Renal cortical epithelial cell (primary cell): ENCODE measurements at regions not wholly inside any gene's neighbourhood (a gene's known extent, or its start where the extent isn't known, plus 50 kb on each side); places are given as distances from the start of the nearest gene placed in this dataset.

Experiments used
- DNase-seq: peaks from one replicate; pipeline ENCODE4 v3.0.0-alpha.2; 2011; ENCODE audit warnings: low read depth

GRCh38 chrX:21126661-21127060, 247.6 kb upstream of the CNKSR2 start:
- no peak for DNase-seq

DNA sequence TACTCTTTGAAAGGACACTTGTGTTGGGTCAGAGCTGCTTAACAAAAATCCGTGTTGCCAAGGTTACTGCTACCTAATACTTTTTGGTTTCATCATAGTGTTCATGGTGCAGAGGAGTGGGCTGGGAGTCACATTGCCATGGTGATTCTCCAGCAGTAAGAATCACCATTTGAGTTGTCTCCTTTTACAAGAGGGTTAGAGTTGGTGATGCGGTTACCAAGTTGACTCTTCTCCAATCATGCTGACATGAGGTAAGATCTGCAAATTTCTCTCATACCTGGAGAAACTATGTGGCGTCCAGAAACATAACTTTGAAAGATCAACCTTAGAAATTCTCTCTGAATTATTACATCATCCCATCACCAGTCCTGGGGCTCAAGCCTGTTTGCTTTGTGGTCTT, 242.9 kb upstream of the CNKSR2 start:
- no peak for DNase-seq

DNA sequence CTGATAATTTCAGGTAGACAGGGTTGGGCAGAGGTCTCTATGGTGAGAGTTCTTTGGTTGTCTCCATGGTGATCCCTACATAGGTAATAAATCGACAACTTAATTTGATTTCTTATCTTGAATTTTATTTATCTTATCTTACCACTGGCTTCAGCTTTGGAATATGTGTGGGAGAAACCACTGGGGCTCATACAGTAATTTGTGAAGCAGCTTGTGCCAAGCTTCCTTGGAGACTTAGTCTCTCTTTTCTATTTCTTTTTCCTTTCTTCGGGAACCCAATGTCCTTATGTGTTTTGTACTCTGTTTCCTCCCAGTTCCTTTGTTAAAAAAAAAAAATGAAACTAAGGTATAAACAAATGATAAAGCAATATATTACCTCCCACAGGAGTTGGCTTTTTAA, 242.4 kb upstream of the CNKSR2 start:
- no peak for DNase-seq

GRCh38 chrX:21132686-21133393, 241.4 kb upstream of the CNKSR2 start:
- DNase-seq = peak; percentile 27

DNA sequence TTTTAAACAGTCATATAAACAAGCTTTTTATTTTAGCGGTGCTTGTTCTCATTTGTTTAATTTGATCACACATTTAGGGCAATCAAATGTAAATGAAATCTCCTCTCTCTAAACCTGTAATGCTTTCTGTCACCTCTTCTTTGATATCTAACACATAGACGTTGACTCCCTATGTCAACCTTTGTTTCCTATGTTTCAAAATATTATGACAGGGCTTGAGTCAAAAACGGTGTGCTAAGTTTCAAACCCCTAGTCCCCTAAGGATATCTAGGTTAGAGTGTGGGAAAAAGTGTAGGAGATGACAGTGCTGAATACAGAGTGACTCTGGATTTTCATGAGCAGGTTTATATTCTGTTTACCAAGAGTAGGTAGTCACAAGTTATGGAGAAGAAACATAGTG, 224.0 kb upstream of the CNKSR2 start:
- no peak for DNase-seq

DNA sequence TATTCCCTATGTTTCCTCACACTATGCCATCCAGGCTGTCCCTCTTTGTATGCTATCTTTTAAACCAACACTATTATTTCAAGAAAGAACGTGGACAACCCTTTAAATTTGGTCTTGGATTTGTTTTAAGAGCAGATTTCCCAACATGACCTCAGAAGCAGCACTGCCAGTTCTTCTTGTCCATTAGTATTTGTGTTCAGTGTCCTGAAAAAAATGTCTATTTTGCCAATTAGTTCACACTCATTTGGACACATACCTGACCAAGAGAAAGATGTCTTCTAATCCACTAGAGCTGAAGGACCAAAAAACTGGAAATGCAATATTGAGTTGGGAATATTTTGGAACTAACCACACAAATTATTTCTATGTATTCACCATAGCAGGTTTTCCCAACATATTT, 223.2 kb upstream of the CNKSR2 start:
- DNase-seq = no peak

DNA sequence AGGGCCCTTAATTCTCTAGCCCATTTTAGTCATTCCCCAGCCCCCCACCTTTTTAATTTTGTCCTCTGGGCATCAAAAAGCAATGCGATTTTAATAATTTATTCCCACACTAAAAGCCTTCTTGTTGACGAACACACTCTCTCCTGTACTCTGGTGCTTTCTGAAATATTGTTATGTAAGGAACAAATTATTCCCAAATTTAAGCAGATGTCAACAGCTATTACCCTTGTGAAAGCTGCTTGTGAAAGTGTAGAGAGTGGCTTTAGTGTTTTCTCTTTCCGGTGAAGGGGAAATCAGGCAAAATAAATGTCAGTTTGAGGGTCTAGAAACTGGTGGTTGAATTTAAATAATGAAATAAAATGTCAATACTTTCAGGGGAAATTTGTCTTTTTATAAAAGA, 221.2 kb upstream of the CNKSR2 start:
- no peak for DNase-seq

DNA sequence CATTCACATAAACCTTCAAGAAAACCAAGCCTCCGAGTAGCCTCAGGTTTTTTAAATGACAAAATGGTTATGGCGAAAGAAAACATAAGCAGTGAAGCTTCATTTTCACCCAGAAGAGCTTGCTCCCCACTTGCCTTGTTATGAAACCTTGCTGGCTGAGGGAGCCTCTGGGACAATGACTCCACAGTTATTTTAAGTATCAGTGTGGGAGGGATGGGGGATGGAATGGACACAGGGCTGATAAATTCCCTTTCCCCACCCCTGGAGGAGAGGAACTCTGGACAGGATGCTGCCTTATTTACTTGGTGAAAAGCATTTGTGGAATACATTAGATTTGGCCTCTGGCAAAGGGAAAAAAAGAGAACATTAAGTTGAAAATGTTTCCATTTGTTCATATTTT, 220.7 kb upstream of the CNKSR2 start:
- peak; percentile 36 for DNase-seq

DNA sequence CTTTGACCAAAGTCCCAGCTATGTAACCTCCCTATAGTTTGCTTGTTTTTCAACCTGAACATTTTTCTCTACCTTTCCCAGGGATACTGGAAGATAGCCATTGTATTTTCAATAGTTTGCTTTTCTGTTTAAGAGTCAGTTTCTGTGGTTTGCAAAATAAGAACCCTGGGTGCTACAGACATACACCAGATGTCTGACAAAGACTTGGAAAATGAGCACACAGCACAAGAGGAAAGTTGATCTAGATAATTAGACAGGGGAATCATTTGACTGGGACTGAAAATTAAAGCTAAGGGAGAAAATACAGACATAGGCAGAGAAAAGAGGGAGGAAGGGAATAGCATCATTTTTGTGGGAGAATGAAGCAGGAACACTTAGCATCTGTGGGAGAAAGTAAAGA, 218.3 kb upstream of the CNKSR2 start:
- no peak for DNase-seq

DNA sequence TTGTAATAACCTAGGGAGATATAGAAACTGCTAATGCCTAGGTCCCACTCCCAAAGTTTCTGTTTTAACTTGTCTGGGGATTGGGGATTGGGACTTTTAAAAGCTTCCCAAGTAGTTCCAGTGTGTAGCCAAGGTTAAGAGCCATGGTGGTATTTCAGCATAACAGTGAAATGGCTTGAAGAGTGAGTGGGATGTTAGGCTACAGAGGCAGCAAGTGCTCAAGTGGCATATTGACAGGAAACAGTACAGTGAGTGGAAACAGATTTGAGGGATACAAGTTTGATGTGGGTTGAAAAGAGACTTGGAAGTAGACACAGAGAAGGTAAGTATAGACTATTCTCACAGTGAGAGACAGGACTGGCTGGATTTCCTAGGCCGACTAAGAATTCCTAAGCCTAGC, 217.6 kb upstream of the CNKSR2 start:
- no peak for DNase-seq

DNA sequence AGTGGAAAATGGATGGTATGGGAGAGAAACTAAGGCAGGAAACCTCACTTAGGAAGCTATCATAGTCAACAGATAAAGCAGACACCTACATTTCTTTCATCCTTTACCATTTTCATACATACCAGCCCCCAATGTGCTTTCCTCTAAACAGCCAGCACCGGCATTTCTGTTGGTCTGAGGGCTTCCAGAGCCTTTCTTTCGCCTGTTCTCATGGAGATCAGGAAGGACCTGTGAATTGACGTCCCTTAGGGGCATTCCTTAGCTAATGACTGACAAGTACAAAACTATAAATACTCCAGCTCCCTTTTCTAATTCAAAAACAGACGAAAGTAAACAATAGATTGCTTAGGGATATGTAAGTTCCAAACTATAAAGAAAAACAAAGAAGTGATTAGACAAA, 215.5 kb upstream of the CNKSR2 start:
- DNase-seq = peak; percentile 37

GRCh38 chrX:21166272-21166982, 207.8 kb upstream of the CNKSR2 start:
- peak; percentile 68 for DNase-seq

GRCh38 chrX:21167011-21167410, 207.2 kb upstream of the CNKSR2 start:
- DNase-seq = no peak

DNA sequence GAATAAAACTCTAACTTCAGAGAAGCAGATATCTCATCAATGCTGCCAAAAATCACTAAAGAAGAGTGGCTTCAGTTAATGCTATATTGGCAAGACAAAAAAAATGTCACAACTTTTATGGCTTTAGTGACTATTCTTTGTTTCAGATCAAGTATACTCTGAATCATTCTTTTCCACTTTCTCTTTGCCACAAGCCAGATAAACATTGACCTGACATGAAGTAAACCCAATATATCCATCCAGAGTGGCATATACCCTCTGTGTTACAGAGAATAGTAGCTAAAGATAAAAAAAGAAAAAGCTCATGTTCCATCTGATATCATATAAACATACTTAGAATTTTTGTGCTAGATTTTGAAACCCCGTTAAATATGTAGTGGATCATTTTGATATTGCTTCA, 206.7 kb upstream of the CNKSR2 start:
- DNase-seq = no peak

DNA sequence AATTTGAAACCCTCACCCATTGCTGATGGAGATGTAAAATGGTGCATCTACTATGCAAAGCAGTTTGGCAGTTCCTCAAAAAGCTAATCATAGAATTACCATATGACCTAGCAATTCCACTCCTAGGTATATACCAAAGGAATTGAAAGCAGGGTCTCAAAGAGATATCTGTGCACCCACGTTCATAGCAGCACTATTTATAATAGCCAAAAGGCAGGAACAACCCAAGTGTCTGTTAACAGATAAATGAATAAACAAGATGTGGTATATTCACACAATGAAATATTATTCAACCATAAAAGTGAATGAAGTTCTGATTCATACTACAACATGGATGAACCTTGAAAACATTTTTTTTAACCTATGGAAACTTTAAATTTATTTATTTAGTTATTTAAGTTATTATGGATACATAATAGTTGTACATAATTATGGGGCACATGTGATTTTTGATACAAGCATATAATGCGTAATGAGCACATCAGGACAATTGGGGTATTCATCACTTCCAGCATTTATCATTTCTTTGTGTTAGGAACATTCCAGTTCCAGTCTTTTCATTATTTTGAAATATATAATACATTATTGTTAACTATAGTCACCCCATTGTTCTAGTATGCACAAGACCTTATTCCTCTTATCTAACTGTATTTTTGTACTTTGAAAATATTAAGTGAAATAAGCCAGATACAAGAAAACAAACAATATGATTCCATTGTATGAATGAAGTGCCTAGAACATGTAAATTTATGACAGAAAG, 205.6 kb upstream of the CNKSR2 start:
- no peak for DNase-seq

GRCh38 chrX:21171181-21171580, 203.0 kb upstream of the CNKSR2 start:
- DNase-seq = no peak

DNA sequence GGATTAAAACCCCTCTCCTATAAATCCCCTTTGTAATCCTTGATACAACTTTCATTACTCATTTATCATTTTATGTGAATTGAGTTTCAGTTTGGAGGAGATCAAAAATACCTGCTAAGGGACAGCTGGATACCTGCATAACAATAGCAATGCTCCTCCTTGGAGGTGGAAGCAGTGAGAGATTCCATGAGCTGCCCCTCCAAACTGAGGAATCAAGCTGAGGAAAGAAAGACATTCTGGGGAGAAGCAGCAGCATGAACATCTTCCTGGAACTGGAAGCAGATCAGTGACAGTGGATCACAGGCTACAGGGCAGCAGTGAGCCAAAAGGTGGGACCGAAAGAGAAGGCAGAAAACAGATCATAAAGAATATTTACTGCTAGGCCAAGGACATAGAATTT, 199.8 kb upstream of the CNKSR2 start:
- DNase-seq = no peak

- peak; percentile 19 for DNase-seq
Observed at GRCh38 chrX:21176921-21177571, 197.2 kb upstream of the CNKSR2 start.

- peak; percentile 33 for DNase-seq
Observed at GRCh38 chrX:21181232-21181853, 192.9 kb upstream of the CNKSR2 start.

DNA sequence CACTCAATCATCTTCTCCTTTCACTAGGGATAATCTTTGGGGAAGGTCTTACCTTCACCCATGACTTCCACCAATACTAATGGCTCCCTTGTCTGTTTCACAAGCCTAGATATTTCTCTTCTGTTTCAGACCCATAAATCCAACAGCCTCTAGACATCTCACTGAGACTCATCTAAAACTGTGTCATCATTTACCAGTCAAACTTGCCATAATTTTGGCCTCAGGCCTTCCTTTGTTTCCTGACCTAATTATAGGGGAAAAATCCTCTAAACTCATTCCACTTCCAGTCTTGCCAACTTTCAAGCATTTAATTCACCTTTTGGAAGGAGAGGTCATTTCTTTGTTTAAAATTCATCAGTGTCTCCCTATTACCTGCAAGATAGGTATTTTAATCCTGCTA, 181.0 kb upstream of the CNKSR2 start:
- no peak for DNase-seq

- DNase-seq = no peak
Observed at GRCh38 chrX:21194526-21194925, 179.7 kb upstream of the CNKSR2 start.

- DNase-seq = no peak
Observed at GRCh38 chrX:21207080-21207479, 167.1 kb upstream of the CNKSR2 start.
